OCI-LY1 (cell line): ENCODE measurements at regions not wholly inside any gene's neighbourhood (a gene's known extent, or its start where the extent isn't known, plus 50 kb on each side); places are given as distances from the start of the nearest gene placed in this dataset.

Source experiments
- H2AFZ ChIP-seq: fragments of 200-600 bp; sonication (generic), shearing (Covaris generic); 2 replicates; pipeline ENCODE4 v1.6.0; 2014; ENCODE audit warnings: antibody characterized with exemption, mild to moderate bottlenecking, low read length
- H3F3A ChIP-seq: fragments of 200-600 bp; sonication (generic), shearing (Covaris generic); 2 replicates; pipeline ENCODE4 v1.6.0; 2014; ENCODE audit warnings: mild to moderate bottlenecking, antibody characterized with exemption, low read length, moderate library complexity; ENCODE audit not compliant: insufficient read depth
- H3K27ac ChIP-seq: fragments of 200-600 bp; sonication (generic); 2 replicates; pipeline ENCODE4 v1.5.1; 2014; ENCODE audit warnings: low read length, mixed run types, mild to moderate bottlenecking, low read depth; ENCODE audit not compliant: poor library complexity, severe bottlenecking
- H3K27me3 ChIP-seq: fragments of 200-600 bp; sonication (generic); 2 replicates; pipeline ENCODE4 v1.6.0; 2014; ENCODE audit warnings: antibody characterized with exemption, mild to moderate bottlenecking, low read length, moderate library complexity; ENCODE audit not compliant: insufficient read depth
- H3K36me3 ChIP-seq: fragments of 200-600 bp; sonication (generic); 2 replicates; pipeline ENCODE4 v1.6.1; 2014; ENCODE audit warnings: mild to moderate bottlenecking, antibody characterized with exemption, low read length, moderate library complexity, mixed read lengths; ENCODE audit not compliant: insufficient read depth
- H3K4me1 ChIP-seq: fragments of 200-600 bp; sonication (generic); 2 replicates; pipeline ENCODE4 v1.5.1; 2014; ENCODE audit warnings: mild to moderate bottlenecking, low read length, moderate library complexity; ENCODE audit not compliant: insufficient read depth, severe bottlenecking
- H3K4me2 ChIP-seq: fragments of 200-600 bp; sonication (generic), shearing (Covaris generic); 2 replicates; pipeline ENCODE4 v1.6.1; 2014; ENCODE audit warnings: low read length
- H3K4me3 ChIP-seq: fragments of 200-600 bp; sonication (generic); 2 replicates; pipeline ENCODE4 v1.5.1; 2014; ENCODE audit warnings: low read length, low read depth, mild to moderate bottlenecking, mixed read lengths; ENCODE audit not compliant: poor library complexity, severe bottlenecking
- H3K79me2 ChIP-seq: fragments of 200-600 bp; shearing (Covaris generic); 2 replicates; pipeline ENCODE4 v1.6.1; 2016; ENCODE audit warnings: mixed run types, low read length, mixed read lengths; ENCODE audit not compliant: insufficient read depth
- H3K9ac ChIP-seq: fragments of 200-600 bp; sonication (generic), shearing (Covaris generic); 2 replicates; pipeline ENCODE4 v1.6.1; 2014; ENCODE audit warnings: mild to moderate bottlenecking, low read length, mixed read lengths
- H3K9me2 ChIP-seq: fragments of 200-600 bp; sonication (generic), shearing (Covaris generic); 2 replicates; pipeline ENCODE4 v1.6.1; 2014; ENCODE audit warnings: low read depth, mild to moderate bottlenecking, low read length, mixed read lengths
- H3K9me3 ChIP-seq: fragments of 200-600 bp; shearing (Covaris generic); 2 replicates; pipeline ENCODE4 v1.6.1; 2014; ENCODE audit warnings: low read length, mixed read lengths
- H4K20me1 ChIP-seq: fragments of 200-600 bp; sonication (generic), shearing (Covaris generic); 2 replicates; pipeline ENCODE4 v1.6.0; 2016; ENCODE audit warnings: mild to moderate bottlenecking, low read length; ENCODE audit not compliant: insufficient read depth
- CTCF ChIP-seq: fragments of 200-600 bp; sonication (generic), shearing (Covaris generic); IDR thresholded peaks from 2 replicates; pipeline ENCODE4 v1.5.1; 2017; ENCODE audit warnings: mild to moderate bottlenecking, antibody characterized with exemption, low read length, moderate library complexity, mixed read lengths
- EZH2 ChIP-seq: fragments of 200-600 bp; sonication (generic), shearing (Covaris generic); IDR thresholded peaks from 2 replicates; pipeline ENCODE4 v1.8.0; 2017; ENCODE audit warnings: borderline replicate concordance, mixed run types, mild to moderate bottlenecking, antibody characterized with exemption, low read length, moderate library complexity, mixed read lengths

DNA sequence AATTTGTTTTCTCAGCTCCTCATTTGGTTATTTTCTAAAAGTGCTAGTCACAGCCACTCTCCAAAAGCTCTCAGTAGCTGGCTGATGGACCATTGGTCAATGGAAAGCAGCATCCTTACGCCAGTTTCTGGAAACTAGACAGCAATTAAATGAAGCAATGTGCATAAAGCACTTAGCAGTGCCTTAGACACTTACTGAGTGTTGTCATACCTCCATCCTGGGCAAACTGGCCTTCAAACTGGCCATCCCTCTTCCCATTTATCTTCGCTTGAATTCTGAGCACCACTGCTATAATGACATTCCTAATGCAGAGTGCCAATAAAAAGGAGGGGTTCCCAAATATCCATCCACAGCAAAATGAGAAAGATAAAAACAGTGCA is 209.2 kb downstream of the ENC1 start:
- Histone ChIP-seq H3K9ac (no peak overlapping the region), H3K79me2 (no peaks in the 10 kb centered on the region), H3K9me3 (no peaks in the 10 kb centered on the region), H2AFZ (no peak overlapping the region), H3K36me3 (no peaks in the 10 kb centered on the region), H3K9me2 (no peaks in the 10 kb centered on the region), H3K4me3 (no peak overlapping the region), H3K27ac (no peak overlapping the region), H3K4me2 (no peak overlapping the region), H3K27me3 (no peaks in the 10 kb centered on the region), H3F3A (no peaks in the 10 kb centered on the region), H4K20me1 (no peaks in the 10 kb centered on the region), H3K4me1 (no peaks in the 10 kb centered on the region)
- TF ChIP-seq CTCF (no peak), EZH2 (no peak)

DNA sequence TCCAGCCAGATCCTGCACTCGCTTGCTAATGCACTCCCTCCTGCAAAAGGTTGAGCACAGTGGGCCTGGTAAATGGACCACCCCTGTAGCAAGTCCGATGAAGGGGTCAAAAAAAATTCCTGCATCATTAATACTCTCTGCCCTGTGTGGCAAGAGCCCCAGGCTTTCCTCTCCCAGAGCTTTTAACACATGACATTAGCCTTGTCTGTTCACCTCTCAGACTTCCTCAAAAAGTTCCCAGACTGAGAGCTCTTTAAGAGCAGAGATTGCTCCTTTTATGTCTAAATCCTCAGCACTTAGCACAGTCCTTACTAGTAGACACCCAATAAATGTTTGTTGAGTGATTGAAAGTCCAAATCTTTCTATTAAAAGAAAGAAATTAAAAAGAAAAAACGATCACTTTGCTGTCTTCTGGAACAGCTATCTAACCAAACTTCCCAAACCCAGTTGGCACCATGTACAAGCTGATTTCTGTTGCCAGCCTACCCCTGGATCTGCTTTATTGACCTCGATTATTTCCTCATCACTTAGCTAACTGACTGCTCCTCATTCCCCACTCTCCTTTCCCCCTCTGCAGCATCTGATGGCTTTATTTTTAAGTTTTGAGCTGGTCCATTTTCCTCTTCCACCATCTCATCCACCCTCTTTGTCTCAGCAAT is 209.8 kb downstream of the ENC1 start:
- TF ChIP-seq CTCF (no peak), EZH2 (no peak)
- no peak overlapping the region for H3K9ac ChIP-seq
- no peaks in the 10 kb centered on the region for H3K9me2 ChIP-seq
- no peaks in the 10 kb centered on the region for H4K20me1 ChIP-seq
- no peak overlapping the region for H3K27ac ChIP-seq
- no peaks in the 10 kb centered on the region for H3K79me2 ChIP-seq
- no peak overlapping the region for H2AFZ ChIP-seq
- no peaks in the 10 kb centered on the region for H3K27me3 ChIP-seq
- H3F3A ChIP-seq = no peaks in the 10 kb centered on the region
- no peaks in the 10 kb centered on the region for H3K36me3 ChIP-seq
- H3K4me3 ChIP-seq = no peak overlapping the region
- no peak overlapping the region for H3K4me2 ChIP-seq
- no peaks in the 10 kb centered on the region for H3K4me1 ChIP-seq
- H3K9me3 ChIP-seq = no peaks in the 10 kb centered on the region

GRCh38 chr5:74429495-74429894 is 211.0 kb downstream of the ENC1 start:
- H3K4me3 ChIP-seq = no peak overlapping the region
- H3K9me3 ChIP-seq = no peaks in the 10 kb centered on the region
- no peak overlapping the region for H2AFZ ChIP-seq
- H3K36me3 ChIP-seq = no peaks in the 10 kb centered on the region
- no peak overlapping the region for H3K4me2 ChIP-seq
- no peaks in the 10 kb centered on the region for H4K20me1 ChIP-seq
- H3K9ac ChIP-seq = no peak overlapping the region
- no peaks in the 10 kb centered on the region for H3K9me2 ChIP-seq
- no peaks in the 10 kb centered on the region for H3K4me1 ChIP-seq
- H3K27ac ChIP-seq = no peak overlapping the region
- no peaks in the 10 kb centered on the region for H3K79me2 ChIP-seq
- H3K27me3 ChIP-seq = no peaks in the 10 kb centered on the region
- H3F3A ChIP-seq = no peaks in the 10 kb centered on the region
- TF ChIP-seq EZH2 = no peak
- TF ChIP-seq CTCF = no peak
